Ovary (tissue), 7 donors: ENCODE measurements at regions not wholly inside any gene's neighbourhood (a gene's known extent, or its start where the extent isn't known, plus 50 kb on each side); places are given as distances from the start of the nearest gene placed in this dataset.

Source experiments
- DNase-seq, 5 donors: peaks; one replicate each; pipeline ENCODE4 v3.0.0-alpha.2; 2019 to 2020
- H3K27ac ChIP-seq, 2 donors: fragments of 200-600 bp; one replicate each; pipeline versions ENCODE4 v1.5.1 to v1.8.0; 2019 to 2022
- H3K27me3 ChIP-seq: fragments of 200-600 bp; one replicate; pipeline ENCODE4 v1.8.0; 2022
- H3K36me3 ChIP-seq: fragments of 200-600 bp; sonication (generic); one replicate; pipeline ENCODE4 v1.5.1; 2019
- H3K4me1 ChIP-seq: one replicate; pipeline ENCODE4 v1.8.1; 2013; ENCODE audit warnings: mild to moderate bottlenecking, moderate library complexity; ENCODE audit not compliant: insufficient read depth
- H3K4me3 ChIP-seq: fragments of 200-600 bp; sonication (generic); one replicate; pipeline ENCODE4 v1.5.1; 2017
- H3K9me3 ChIP-seq, 2 donors: fragments of 200-600 bp in 1 of 2; sonication (generic) in 1 of 2; one replicate each; pipeline versions ENCODE4 v1.5.1 to v1.8.1; 2013 to 2019; ENCODE audit warnings: mild to moderate bottlenecking in 1 of 2, moderate library complexity in 1 of 2
- EP300 ChIP-seq: sonication (generic); formaldehyde crosslinking; IDR thresholded peaks from one replicate; pipeline ENCODE4 v1.6.1; 2017; ENCODE audit warnings: antibody characterized with exemption
- POLR2A ChIP-seq: fragments of 450-650 bp; IDR thresholded peaks from one replicate; pipeline ENCODE4 v1.6.1; 2017; ENCODE audit warnings: antibody characterized with exemption, mild to moderate bottlenecking, moderate library complexity
- WGBS, 3 donors: extraction: QIAGEN DNeasy Blood & Tissue Kit in 1 of 3; methylation state at CpG; one replicate each; pipeline versions ENCODE4 v1.1.5 to v1.1.7; 2013 to 2017; 5-methylcytosine and 5-hydroxymethylcytosine counted together
- intact Hi-C, 4 donors: fragments of 100-400 bp; cut with DNase I; formaldehyde crosslinking; loops; one replicate each; pipeline versions ENCODE4 v1.11.0 to v1.15.1; 2022 to 2023
- TF ChIP-seq, protein P1 (sequence below), 3 donors: fragments of 450-650 bp in 2 of 3; fragments of 200-600 bp in 1 of 3; IDR thresholded peaks; one replicate each; pipeline versions ENCODE4 v1.5.1 to v1.8.0; 2016 to 2022; ENCODE audit warnings: antibody characterized with exemption in 3 of 3, mild to moderate bottlenecking in 1 of 3
- donor health status: DM: no; HTN: no; CAD: no; lungs with moderate emphysema.
- donor health status: DM: no; HTN: no; CAD: no.
- donor health status: Bipolar disorder and iron deficiency.
- donor health status: DM: no; HTN: no; CAD: no.
- donor health status: DM: yes; HTN: yes; CAD: no.

- Histone ChIP-seq H3K27ac (no peak overlapping the region), H3K4me1 (no peaks in the 10 kb centered on the region), H3K4me3 (no peak overlapping the region), H3K27me3 (no peaks in the 10 kb centered on the region), H3K36me3 (no peaks in the 10 kb centered on the region), H3K9me3 (no peaks in the 10 kb centered on the region)
- WGBS, 3 donors = 37 to 46% (median 40%) methylated on average over 5 of the region's 5 CpGs
- DNase-seq = no peak
- intact Hi-C loops = no loop called here
- TF ChIP-seq, protein P1, sequence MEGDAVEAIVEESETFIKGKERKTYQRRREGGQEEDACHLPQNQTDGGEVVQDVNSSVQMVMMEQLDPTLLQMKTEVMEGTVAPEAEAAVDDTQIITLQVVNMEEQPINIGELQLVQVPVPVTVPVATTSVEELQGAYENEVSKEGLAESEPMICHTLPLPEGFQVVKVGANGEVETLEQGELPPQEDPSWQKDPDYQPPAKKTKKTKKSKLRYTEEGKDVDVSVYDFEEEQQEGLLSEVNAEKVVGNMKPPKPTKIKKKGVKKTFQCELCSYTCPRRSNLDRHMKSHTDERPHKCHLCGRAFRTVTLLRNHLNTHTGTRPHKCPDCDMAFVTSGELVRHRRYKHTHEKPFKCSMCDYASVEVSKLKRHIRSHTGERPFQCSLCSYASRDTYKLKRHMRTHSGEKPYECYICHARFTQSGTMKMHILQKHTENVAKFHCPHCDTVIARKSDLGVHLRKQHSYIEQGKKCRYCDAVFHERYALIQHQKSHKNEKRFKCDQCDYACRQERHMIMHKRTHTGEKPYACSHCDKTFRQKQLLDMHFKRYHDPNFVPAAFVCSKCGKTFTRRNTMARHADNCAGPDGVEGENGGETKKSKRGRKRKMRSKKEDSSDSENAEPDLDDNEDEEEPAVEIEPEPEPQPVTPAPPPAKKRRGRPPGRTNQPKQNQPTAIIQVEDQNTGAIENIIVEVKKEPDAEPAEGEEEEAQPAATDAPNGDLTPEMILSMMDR (IDR thresholded peaks at IDR 0.05) = no peak
- TF ChIP-seq POLR2A (no peak), EP300 (no peak)
Measured at GRCh38 chr6:104640150-104640700, 219.5 kb downstream of the HACE1 start.

- Histone ChIP-seq H3K36me3 (no peaks in the 10 kb centered on the region), H3K9me3 (no peaks in the 10 kb centered on the region), H3K27ac (no peak overlapping the region), H3K27me3 (no peaks in the 10 kb centered on the region), H3K4me1 (no peaks in the 10 kb centered on the region), H3K4me3 (no peak overlapping the region)
- intact Hi-C loops = no loop called here
- no peak for DNase-seq
- TF ChIP-seq, protein P1 (IDR thresholded peaks at IDR 0.05) = no peak
Measured at GRCh38 chr6:104639668-104640067, 220.1 kb downstream of the HACE1 start.

- no peak for DNase-seq
- WGBS, 3 donors = 56 to 68% (median 65%) methylated on average over 4 of the region's 4 CpGs
Measured at GRCh38 chr6:104638841-104639290, 220.9 kb downstream of the HACE1 start.

GRCh38 chr6:104633125-104633524, 226.6 kb downstream of the HACE1 start:
- no peak overlapping the region for H3K4me3 ChIP-seq
- H3K4me1 ChIP-seq = no peaks in the 10 kb centered on the region
- WGBS, 3 donors = 75 to 84% (median 76%) methylated on average over 4 of the region's 4 CpGs
- intact Hi-C loops = no loop called here
- no peak for DNase-seq
- no peak overlapping the region for H3K27ac ChIP-seq
- no peaks in the 10 kb centered on the region for H3K36me3 ChIP-seq
- no peaks in the 10 kb centered on the region for H3K9me3 ChIP-seq
- H3K27me3 ChIP-seq = no peaks in the 10 kb centered on the region
- TF ChIP-seq EP300 (no peak), POLR2A (no peak)
- TF ChIP-seq, protein P1 (IDR thresholded peaks at IDR 0.05) = no peak

More at GRCh38 chr6:104638841-104639290, 220.9 kb downstream of the HACE1 start:
- H3K4me3 ChIP-seq = no peak overlapping the region
- no peaks in the 10 kb centered on the region for H3K9me3 ChIP-seq
- no peaks in the 10 kb centered on the region for H3K4me1 ChIP-seq
- H3K27me3 ChIP-seq = no peaks in the 10 kb centered on the region
- intact Hi-C loops = no loop called here
- TF ChIP-seq, protein P1 (IDR thresholded peaks at IDR 0.05) = no peak
- no peak for TF ChIP-seq EP300
- no peak for TF ChIP-seq POLR2A
- H3K36me3 ChIP-seq = no peaks in the 10 kb centered on the region
- no peak overlapping the region for H3K27ac ChIP-seq
